ENCODE measurements at regions not wholly inside any gene's neighbourhood (a gene's known extent, or its start where the extent isn't known, plus 50 kb on each side); places are given as distances from the start of the nearest gene placed in this dataset.

- no peak for DNase-seq (ENCODE audit: low read depth)
Measured at GRCh38 chr1:98480271-98480670, 181.2 kb upstream of the SNX7 start.

GRCh38 chr1:98478121-98478520 is 183.4 kb upstream of the SNX7 start:
- DNase-seq (ENCODE audit: low read depth) = peak; percentile 2

GRCh38 chr1:98472878-98473277 is 188.6 kb upstream of the SNX7 start:
- DNase-seq (ENCODE audit: low read depth) = no peak

- no peak for DNase-seq (ENCODE audit: low read depth)
Measured at GRCh38 chr1:98471633-98472032, 189.9 kb upstream of the SNX7 start.

GRCh38 chr1:98468111-98468717 is 193.3 kb upstream of the SNX7 start:
- peak; percentile 40 for DNase-seq (ENCODE audit: low read depth)

- no peak for DNase-seq (ENCODE audit: low read depth)
Measured at GRCh38 chr1:98467586-98467985, 193.9 kb upstream of the SNX7 start.

- DNase-seq (ENCODE audit: low read depth) = no peak
Measured at GRCh38 chr1:98467122-98467521, 194.4 kb upstream of the SNX7 start.

- no peak for DNase-seq (ENCODE audit: low read depth)
Measured at GRCh38 chr1:98461873-98462385, 199.6 kb upstream of the SNX7 start.

GRCh38 chr1:98460136-98460535 is 201.4 kb upstream of the SNX7 start:
- no peak for DNase-seq (ENCODE audit: low read depth)

GRCh38 chr1:98459486-98459870 is 202.0 kb upstream of the SNX7 start:
- DNase-seq (ENCODE audit: low read depth) = no peak

GRCh38 chr1:98458511-98459485 is 202.7 kb upstream of the SNX7 start:
- no peak for DNase-seq (ENCODE audit: low read depth)

GRCh38 chr1:98457248-98457647 is 204.3 kb upstream of the SNX7 start:
- DNase-seq (ENCODE audit: low read depth) = no peak

GRCh38 chr1:98454666-98455065 is 206.9 kb upstream of the SNX7 start:
- no peak for DNase-seq (ENCODE audit: low read depth)

GRCh38 chr1:98453066-98453465 is 208.5 kb upstream of the SNX7 start:
- no peak for DNase-seq (ENCODE audit: low read depth)

GRCh38 chr1:98452162-98452561 is 209.4 kb upstream of the SNX7 start:
- no peak for DNase-seq (ENCODE audit: low read depth)

GRCh38 chr1:98441281-98441680 is 220.2 kb upstream of the SNX7 start:
- no peak for DNase-seq (ENCODE audit: low read depth)

GRCh38 chr1:98439471-98439870 is 222.1 kb upstream of the SNX7 start:
- no peak for DNase-seq (ENCODE audit: low read depth)

GRCh38 chr1:98437540-98437939 is 224.0 kb upstream of the SNX7 start:
- no peak for DNase-seq (ENCODE audit: low read depth)

- DNase-seq (ENCODE audit: low read depth) = no peak
Measured at GRCh38 chr1:98437011-98437410, 224.5 kb upstream of the SNX7 start.

- DNase-seq (ENCODE audit: low read depth) = no peak
Measured at GRCh38 chr1:98429965-98430443, 231.5 kb upstream of the SNX7 start.

- DNase-seq (ENCODE audit: low read depth) = no peak
Measured at GRCh38 chr1:98428864-98429263, 232.7 kb upstream of the SNX7 start.

GRCh38 chr1:98427664-98428063 is 233.9 kb upstream of the SNX7 start:
- no peak for DNase-seq (ENCODE audit: low read depth)

GRCh38 chr1:98426092-98426491 is 235.4 kb upstream of the SNX7 start:
- DNase-seq (ENCODE audit: low read depth) = no peak

Measured in forelimb muscle (tissue), 1 donor.